Dermis microvascular lymphatic vessel endothelial cell (primary cell): ENCODE measurements at regions not wholly inside any gene's neighbourhood (a gene's known extent, or its start where the extent isn't known, plus 50 kb on each side); places are given as distances from the start of the nearest gene placed in this dataset.

ENCODE experiments used
- DNase-seq, 2 donors: peaks; one replicate each; pipeline versions ENCODE4 v3.0.0 to v3.0.0-alpha.2; 2010; ENCODE audit warnings: low read depth in 2 of 2

DNA sequence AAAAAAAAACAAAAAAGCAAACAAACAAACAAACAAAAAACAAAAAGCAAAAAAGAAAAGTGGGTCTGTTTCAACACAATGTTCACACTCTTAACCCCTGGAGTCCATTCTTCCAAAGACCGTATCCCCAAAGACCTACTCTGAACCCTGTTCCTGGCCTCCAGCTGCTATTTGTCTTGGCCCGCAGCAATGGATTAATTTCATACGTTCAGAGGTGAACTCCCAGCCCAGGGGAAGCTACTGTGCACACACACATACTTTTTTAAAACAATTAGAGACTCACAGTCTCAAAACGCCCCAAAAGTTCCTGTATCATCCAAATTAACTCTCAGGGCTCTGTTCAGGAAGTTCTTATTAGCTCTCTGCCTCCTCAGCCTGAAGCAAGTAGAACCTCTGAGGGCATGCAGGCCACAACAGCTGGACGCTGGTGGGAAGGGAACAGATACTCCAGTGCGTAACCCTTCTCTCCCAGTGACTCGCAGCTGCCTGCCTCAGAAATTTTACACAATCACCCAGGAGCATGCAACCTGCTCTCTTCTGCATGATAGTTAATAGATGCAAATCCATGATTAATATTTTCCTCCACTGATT, 395.4 kb downstream of the RRAGC start:
- no peak for DNase-seq

GRCh38 chr1:38463074-38463473, 396.5 kb downstream of the RRAGC start:
- DNase-seq: no peak

DNA sequence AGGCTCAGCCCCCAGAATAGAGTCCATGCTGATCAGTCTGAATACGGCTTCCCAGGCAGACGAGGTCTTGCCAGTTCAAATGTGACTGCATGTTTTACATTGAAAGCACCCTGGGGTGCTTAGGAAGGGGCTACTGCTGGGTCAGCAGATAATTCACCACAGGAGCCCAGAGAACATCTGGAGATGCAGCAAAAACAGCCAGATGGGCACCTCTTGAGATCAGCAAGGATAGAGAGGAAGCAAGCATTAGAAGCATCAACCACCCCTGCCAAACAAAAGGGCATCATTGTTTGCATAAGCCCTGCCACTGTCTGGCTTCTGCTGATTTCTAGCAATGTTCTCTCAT, 403.1 kb downstream of the RRAGC start:
- DNase-seq: no peak

DNA sequence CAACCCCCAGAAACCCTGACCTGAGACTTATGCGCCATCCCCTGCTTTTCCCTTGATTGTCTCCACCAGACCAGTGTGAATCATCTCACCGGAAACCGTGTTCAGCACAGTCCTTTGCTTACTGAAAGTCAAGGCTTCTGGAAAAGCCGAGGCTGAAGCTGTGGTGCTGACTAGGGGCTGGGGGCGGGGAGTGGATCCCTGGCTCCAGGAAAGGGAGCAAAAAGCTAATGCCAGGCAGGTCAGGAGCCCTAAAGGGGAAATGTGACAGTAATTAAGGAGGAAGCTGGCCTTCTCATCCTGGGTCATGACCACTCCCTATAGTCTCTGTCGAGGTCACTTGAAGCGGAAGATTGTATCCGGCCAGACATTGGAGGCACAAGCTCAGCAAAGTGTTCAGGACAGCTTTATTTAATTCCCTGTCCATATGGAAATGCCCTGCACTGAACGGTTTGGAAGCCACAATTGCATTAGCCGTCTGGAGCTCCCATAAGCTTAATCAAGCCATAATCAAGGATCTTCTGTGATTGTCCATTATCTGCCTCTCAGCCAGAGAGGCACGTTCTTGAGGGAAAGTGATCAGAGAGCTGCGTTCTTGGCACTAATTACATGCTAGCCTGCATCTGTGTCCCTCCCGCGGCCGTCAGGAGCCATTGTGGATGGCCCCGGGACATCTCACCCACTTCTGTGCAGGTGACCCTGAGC, 403.6 kb downstream of the RRAGC start:
- DNase-seq: peak in 1 of 2 donors; percentile 69

DNA sequence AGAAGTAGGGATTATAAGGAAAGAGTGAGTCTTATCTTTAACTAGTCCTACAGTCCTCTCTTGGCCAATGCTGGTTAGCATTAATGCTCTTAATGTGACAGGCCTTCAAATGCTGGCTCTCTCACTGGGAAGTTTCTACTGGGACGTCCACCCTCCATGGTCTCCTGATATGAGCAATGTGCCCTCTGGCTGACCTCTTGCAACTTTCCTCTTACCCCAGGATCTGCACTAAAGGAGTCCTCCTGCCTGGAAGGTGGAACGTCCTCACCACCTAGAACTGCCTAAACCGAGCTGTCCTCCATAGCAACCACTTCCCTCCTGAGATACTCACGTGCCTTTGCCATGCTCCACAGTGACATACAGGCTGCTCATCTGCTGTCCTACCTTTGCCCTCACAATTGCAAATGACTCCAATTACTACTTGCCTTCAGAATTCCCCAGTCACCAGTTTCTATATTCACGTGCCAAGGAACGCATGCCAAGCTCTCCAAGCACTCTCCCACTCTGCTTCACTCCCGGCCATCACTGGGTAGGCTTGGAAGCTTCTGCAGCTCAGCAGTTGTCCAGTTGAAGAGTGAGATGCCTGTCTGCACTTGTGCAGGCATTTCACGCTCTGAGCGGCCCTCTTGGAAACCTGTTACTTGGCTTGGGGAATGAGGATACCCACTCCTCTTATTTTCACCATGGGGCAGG, 404.7 kb downstream of the RRAGC start:
- DNase-seq: no peak

GRCh38 chr1:38454236-38454635, 405.3 kb downstream of the RRAGC start:
- peak in 1 of 2 donors; percentile 4 for DNase-seq

- no peak for DNase-seq
These were observed 405.7 kb upstream of the POU3F1 start for GRCh38 chr1:38452246-38452645.

- no peak for DNase-seq
These were observed 405.0 kb upstream of the POU3F1 start for GRCh38 chr1:38451541-38451993.

DNA sequence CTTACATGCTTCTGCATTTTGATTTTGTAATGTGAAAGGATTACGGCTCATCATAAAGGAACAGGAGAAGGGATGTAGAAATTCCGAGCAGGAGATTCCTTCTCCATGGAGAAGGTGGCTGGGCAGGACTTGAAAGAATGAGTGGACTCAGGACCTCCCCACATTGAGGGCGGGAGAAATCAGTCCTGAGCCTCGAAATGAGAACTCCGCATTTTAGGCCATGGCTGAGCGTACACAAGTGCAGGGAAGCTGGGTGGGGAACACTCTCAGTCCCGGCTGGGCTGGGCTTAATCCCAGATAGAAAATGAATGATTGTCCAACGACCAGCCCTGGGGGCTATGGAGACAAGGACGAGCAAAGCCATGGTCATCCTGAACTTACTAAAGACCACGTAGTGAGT, 402.3 kb upstream of the POU3F1 start:
- DNase-seq: no peak

GRCh38 chr1:38446936-38447335, 400.3 kb upstream of the POU3F1 start:
- DNase-seq: no peak

DNA sequence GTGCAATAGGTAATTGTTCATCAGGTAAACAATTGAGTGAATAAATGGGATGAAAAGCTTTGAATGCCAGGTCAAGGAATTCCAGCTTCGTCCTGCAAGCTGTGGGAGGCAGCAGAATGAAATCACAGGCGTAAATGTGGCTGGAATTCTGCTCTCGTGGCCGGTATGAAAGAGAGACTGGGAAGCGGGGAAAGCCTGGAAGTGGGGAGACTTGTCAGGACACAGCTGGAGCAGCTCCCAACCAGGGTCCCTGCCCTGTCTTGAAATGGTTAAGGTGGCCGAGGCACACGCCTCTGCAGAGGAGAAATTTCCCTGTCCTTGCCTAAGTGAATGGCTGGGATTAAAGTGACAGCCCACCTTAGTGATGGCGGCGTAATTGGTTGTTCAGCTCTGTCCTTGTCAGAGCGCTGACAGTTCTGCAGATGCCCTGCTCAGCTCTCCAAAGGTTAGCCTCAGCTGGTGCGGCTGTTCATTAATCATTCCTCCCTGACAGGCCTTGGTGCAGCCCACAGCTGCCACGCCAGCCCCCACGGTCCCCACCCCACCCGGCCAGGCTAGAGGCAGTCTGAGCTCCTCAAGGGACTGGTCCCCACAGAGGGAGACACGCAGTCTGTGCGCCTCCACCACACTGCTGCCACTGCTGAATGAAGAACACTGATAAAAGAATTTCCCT, 398.3 kb upstream of the POU3F1 start:
- no peak for DNase-seq

- no peak for DNase-seq
These were observed 397.7 kb upstream of the POU3F1 start for GRCh38 chr1:38444311-38444710.

DNA sequence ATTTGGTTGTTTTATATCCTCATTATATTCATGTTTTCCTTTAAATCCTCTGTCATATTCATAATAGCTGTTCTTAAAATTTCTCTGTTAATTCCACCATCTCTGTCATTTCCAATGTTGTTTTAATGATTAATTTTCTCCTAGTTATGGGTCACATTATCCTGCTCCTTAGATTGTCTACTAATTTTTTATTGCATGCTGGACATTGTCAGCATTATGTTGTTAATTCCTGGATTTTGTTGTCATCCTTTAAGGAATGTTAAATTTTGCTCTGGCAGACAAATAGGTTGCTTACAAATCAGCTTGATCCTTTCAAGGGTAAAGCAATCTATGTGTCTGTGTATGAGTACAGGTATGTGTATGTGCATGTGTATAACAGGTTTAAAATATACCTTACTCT, 393.8 kb upstream of the POU3F1 start:
- no peak for DNase-seq

DNA sequence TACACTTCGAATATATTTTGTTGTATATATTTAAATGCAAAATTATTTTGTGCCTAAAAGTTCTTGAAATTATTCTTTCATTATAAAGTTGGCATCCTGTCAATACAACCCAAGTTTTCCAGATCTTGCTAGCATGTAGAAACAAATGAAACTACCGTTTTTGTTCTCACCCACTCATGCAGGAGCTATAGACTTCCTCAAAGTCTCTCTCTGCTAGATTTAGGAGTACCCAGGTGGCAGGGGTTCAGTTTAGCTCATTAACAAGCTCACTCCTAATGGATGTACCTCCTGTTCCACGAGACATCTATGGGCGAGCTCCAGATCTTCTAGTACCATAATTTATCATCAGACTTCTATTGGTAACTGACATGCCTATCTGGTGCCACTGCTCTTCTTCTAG, 390.2 kb upstream of the POU3F1 start:
- no peak for DNase-seq

GRCh38 chr1:38436006-38436405, 389.4 kb upstream of the POU3F1 start:
- no peak for DNase-seq

GRCh38 chr1:38433084-38433722, 386.6 kb upstream of the POU3F1 start:
- DNase-seq: no peak

- no peak for DNase-seq
These were observed 385.2 kb upstream of the POU3F1 start for GRCh38 chr1:38431535-38432376.

- no peak for DNase-seq
These were observed 384.4 kb upstream of the POU3F1 start for GRCh38 chr1:38430949-38431348.

DNA sequence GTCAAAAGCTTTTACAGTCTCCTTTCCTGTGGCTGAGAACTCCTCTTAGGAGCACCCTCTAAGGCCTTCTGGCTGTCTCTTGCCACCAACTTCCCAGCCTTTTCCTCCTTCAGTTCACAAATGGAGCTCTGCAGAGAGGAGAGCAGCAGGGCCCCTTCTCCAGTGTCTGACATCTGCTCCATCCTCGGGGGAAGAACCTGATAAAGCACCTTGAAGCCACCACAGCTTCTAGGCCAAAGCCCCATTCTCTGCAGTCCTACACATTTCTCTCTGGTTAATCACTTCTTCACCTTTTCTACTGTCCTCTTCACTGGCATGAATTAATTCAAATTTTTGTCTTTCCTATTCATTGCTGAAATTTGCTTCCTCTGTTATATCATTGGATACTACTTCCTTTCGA, 378.1 kb upstream of the POU3F1 start:
- no peak for DNase-seq

- no peak for DNase-seq
These were observed 374.1 kb upstream of the POU3F1 start for GRCh38 chr1:38420666-38421065.
